EL (cell line): ENCODE measurements at regions not wholly inside any gene's neighbourhood (a gene's known extent, or its start where the extent isn't known, plus 50 kb on each side); places are given as distances from the start of the nearest gene placed in this dataset.
"Not testable (repeated sequence)": the region's sequence is repeated elsewhere in the genome, so short reads cannot be mapped to it uniquely, and the experiment has no call there.

Experiments used
- DNase-seq: peaks from one replicate; pipeline ENCODE4 v3.0.0-alpha.2; 2016

DNA sequence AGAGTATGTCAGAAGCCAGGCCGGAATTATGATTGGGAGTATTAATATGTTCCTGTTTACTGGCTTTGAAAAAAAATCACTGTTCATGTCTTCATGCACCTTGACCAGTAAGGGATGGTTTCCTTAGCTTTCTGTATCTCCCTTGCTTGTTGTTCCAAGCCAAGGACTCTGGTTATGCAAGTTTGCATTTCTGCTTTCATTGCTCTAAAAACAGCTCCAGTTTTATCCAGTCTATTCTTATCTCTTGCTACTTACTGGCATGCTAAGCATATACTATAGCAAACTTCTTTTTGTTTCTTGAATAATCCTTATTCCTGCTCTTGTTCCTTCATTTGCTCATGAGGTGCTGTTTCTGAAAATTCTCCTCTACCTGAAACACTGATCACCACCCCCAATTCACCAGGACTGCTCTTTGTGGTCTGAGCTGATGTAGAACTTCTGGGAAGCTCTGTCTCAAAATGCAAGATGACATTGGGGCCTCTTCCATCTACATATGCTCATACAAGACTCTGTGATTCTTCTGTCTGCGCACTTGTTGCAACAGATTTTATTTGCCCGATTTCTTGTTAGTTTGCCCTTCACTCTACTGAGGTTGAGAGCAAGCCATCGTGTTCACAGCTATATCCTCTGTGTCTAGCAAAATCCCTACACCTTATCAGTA, 173.0 kb downstream of the EBLN2 start:
- DNase-seq = no peak

GRCh38 chr3:73235768-73236167, 174.3 kb downstream of the EBLN2 start:
- DNase-seq = no peak

DNA sequence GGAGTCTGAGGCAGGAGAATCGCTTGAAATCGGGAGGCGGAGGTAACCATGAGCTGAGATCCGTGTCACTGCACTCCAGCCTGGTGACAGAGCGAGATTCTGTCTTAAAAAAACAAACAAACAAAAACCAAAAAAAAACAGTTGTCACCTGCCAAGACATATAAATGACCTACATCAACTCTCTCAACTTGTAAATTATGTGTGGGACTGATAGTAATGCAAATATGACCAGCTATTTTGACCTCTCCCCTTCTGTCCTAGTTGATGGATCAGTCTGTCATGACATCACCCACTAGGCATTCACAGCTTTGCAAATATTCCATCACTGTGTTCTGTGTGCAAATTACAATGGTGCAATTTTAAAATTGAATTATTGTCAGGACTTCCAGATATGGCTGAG, 175.4 kb downstream of the EBLN2 start:
- no peak for DNase-seq

DNA sequence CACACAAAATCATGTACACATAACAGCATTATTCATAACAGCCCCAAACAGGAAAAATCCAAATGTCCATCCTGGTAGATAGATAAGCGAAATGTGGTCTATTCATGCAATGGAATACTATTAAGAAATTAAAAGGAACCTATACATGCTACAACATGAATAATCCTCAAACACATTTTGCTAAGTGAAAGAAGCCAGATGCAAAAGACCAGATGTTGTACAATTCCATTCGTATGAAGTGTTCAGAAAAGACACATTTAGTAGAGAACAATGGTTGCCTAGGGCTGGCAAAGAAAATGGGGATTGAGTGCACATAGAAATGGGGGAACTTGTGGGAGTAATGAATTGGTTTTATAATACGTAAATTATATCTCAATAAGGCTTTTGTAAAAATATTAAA, 182.3 kb downstream of the EBLN2 start:
- no peak for DNase-seq

- no peak for DNase-seq
Measured at GRCh38 chr3:73245459-73245858, 184.0 kb downstream of the EBLN2 start.

GRCh38 chr3:73249047-73249446, 187.6 kb downstream of the EBLN2 start:
- no peak for DNase-seq

DNA sequence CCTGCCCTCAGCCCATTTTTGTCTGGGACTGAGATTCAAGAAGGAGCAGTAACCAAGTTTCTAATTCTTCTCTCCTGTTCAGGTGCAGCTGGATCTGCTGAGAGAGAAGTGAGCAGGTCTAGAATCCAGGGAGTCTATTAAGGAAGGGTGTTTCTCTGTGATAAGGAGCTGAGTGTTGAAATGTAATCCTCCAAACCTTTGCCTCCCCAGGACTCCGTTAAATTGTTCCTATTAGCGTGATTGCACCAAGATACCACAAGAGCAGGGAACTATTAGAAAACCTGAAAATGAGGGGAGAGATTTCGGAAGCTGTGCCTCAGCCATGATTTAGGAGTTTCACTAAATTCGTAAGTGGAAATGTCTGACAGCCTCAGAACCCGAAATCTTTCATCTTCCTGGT, 192.6 kb downstream of the EBLN2 start:
- DNase-seq = no peak

GRCh38 chr3:73255609-73256029, 194.2 kb downstream of the EBLN2 start:
- peak; percentile 37 for DNase-seq

GRCh38 chr3:73257186-73257585, 195.7 kb downstream of the EBLN2 start:
- no peak for DNase-seq

DNA sequence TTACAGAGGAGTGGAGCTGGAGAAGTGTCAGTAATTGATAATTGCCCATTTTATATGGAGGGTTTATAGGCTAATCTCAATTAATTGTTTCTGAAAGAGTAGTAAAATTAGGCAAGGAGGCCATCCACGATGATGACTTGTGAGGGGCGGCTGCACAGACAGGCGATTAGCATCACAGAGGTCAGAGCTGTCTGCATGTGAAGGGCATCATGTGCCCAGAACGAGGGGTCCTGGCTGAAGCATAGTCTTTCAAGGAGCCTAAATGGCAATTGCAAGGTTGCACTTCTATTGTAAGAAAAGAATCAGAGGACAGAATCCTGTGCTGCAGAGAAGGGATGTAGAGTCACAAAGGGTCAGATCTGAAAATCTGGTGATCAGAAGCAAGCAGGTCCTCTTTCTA, 196.6 kb downstream of the EBLN2 start:
- no peak for DNase-seq

- DNase-seq = no peak
Measured at GRCh38 chr3:73259291-73259690, 197.8 kb downstream of the EBLN2 start.

GRCh38 chr3:73259856-73260255, 198.4 kb downstream of the EBLN2 start:
- DNase-seq = no peak

DNA sequence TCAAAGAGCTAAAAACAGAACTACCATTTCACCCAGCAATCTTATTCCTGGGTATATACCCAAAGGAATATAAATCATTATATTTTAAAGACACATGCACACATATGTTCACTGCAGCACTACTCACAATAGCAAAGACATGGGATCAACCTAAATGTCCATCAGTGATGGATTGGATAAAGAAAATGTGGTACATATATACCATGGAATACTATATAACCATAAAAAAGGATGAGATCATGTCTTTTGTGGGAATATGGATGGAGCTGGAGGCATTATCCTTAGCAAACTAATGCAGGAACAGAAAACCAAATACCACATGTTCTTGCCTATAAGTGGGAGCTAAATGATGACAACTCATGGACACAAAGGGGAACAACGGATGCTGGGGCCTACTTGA, 205.1 kb downstream of the EBLN2 start:
- DNase-seq = not testable (repeated sequence)

DNA sequence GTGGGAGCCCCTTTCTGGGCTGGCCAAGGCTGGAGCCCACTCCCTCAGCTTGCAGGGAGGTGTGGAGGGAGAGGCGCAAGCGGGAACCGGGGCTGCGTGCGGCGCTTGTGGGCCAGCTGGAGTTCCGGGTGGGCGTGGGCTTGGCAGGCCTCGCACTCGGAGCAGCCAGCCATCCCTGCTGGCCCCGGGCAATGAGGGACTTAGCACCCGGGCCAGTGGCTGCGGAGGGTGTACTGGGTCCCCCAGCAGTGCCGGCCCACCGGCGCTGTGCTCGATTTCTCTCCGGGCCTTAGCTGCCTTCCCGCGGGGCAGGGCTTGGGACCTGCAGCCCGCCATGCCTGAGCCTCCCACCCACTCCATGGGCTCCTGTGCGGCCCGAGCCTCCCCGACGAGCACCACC, 207.7 kb downstream of the EBLN2 start:
- not testable (repeated sequence) for DNase-seq

DNA sequence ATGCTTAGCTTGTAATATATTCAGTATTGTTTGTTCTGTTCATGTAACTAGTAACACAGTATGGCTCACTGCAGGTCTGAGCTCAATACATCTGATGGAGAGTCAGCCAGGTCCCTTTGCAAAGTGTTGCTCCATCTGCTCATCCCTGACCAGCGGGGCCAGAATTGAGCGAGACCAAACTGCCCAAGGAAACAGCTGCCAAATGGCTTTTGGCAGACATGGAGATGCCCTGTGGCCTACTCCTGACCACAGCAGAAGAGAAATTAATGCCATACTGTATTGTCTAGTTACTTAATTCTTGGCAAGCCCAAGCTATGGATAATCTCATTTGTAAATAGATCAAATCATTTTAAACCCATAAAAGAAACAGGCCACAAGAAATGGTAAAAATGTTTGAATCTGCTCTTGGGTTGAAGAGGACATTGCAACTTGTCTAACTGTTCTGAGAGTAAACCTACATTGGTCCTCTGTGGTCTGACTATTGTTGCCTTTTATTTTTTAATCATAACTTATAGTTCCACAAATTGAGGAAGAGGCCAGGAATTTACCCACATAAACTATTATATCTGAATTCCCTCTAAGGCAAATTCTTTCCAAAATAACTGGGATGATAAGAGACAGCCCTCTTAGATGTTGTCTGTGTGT, 209.5 kb downstream of the EBLN2 start:
- no peak for DNase-seq

DNA sequence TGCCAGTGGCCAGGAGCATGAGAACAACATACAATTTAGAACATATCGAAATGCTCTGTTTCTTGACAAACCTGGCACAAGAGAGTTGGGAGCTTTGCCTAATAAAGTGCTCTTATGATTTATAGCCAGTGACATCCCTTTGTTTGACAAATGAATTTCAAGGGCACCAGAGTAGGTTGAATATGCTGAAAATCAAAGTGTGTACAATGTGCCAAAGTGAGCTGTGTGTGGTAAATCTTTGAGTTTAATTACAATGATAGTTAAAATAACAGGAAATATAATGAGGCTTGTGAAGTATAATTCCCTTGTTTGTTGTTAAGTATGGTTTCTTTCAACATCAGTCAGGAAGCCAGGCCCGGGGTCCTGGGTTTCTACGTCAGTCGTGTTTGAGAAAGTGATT, 211.9 kb downstream of the EBLN2 start:
- no peak for DNase-seq

DNA sequence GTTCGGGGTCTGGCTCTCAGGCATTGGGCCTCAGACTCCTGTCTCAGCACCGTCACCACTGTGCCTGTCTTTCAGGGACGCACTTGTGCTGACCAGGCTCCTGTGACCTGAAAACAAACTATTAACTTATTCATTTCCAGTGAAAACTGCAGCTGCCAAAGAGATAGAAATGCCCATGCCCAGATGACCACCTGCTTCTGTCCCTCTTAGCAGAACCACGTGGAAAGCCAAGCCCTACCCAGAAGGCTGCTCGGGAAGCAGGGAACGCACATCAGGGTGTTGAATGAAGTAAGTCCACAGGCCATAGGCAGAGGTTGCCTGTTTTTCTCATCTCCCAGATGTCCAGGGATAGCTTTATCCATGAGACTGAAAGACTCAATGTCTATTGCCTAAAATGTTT, 219.3 kb downstream of the EBLN2 start:
- no peak for DNase-seq

- no peak for DNase-seq
Measured at GRCh38 chr3:73284472-73284871, 223.0 kb downstream of the EBLN2 start.

DNA sequence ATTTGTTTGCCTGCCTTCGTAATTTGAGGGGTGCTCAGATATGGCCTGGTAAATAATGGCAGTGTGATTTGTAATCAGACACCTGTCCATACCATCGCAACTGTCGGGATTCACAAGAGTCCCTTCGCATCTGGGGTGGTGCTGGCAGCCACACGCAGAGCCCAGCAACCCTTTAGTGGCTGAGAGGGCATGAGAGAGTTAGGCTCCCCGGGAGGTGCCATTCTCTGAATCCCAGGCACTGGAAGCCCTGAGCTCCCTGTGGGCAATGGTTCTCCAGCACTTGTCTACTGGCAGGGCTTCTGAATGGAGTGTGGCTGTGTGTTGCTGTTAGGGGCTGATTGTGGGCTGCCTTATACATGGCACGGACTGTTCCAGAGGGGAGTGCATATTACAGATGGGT, 230.1 kb downstream of the EBLN2 start:
- DNase-seq = no peak

GRCh38 chr3:73292220-73292619, 230.8 kb downstream of the EBLN2 start:
- DNase-seq = no peak

GRCh38 chr3:73294537-73294936, 233.1 kb downstream of the EBLN2 start:
- DNase-seq = no peak

DNA sequence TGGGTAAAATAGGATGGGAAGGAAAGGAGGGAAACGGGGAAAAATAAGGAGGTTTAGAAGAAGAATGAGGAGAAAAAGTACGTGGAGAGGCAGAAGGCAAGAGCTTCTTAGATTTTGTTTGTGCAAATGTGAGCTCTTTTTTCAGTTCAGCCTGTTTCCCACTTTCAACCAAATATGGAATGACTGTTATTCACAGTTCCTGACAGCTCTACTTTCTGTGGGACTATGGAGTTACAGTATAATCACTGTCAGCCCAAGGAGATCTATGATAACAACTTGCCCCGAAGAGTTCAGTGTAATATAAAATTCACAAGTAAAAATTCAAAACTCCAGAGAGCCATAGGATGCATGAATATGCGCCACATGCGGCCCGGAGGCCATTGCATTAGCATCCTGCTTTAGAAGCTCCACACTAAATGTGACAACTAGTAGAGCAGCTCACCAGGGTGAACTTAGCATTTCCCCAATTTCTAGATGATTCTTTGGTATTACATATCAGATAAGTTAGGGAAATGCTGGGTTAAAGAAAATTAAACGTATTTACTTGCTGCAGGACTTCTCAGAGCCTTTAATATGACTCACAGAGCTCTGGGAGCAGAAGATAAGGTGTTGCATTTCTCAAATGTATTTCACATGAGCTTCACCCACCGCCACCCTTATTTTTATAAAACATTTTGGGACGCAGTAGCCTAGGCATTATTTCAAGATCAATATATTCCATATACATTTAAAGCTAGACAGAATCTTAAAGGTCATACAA, 234.6 kb downstream of the EBLN2 start:
- no peak for DNase-seq

GRCh38 chr3:73296859-73297258, 235.4 kb downstream of the EBLN2 start:
- no peak for DNase-seq
